ENCODE measurements at regions not wholly inside any gene's neighbourhood (a gene's known extent, or its start where the extent isn't known, plus 50 kb on each side); places are given as distances from the start of the nearest gene placed in this dataset.

DNA sequence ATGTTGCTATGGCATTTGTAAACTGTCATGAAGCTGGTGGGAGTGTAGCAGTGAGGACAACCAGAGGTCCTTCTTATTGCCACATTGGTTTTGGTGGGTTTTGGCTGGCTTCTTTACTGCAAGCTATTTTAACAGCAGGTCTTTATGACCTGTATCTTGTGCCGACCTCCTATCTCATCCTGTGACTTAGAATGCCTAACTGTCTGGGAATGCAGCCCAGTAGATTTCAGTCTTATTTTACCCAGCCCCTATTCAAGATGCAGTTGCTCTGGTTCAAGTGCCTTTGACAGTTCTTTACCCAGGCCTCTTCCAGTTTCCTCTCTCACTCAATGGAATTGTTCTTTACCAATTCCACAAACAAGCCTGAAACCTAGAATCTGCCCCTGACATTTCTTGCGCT is 145.1 kb downstream of the KCNE4 start:
- no peaks in the 10 kb centered on the region for H3K9me3 ChIP-seq
- no peak overlapping the region for H3K4me3 ChIP-seq
- POLR2A ChIA-PET: no interaction called here
- no peak overlapping the region for H3K27ac ChIP-seq
- DNase-seq (ENCODE audit: low read depth in 1 of 2, low spot score in 1 of 2) (no peak), FAIRE-seq (no peak), ATAC-seq (no peak)
- H3K4me1 ChIP-seq: no peaks in the 10 kb centered on the region
- TF ChIP-seq, protein P1, sequence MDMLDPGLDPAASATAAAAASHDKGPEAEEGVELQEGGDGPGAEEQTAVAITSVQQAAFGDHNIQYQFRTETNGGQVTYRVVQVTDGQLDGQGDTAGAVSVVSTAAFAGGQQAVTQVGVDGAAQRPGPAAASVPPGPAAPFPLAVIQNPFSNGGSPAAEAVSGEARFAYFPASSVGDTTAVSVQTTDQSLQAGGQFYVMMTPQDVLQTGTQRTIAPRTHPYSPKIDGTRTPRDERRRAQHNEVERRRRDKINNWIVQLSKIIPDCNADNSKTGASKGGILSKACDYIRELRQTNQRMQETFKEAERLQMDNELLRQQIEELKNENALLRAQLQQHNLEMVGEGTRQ (IDR thresholded peaks at IDR 0.05): no peak
- TF ChIP-seq SREBF2 (IDR thresholded peaks at IDR 0.05): no peak
- TF ChIP-seq ESRRA (IDR thresholded peaks at IDR 0.05; ENCODE audit: borderline replicate concordance, low read length): no peak
- no peak for TF ChIP-seq NPAS2 (CRISPR knock-in tag; IDR thresholded peaks at IDR 0.05; ENCODE audit: borderline replicate concordance)
- TF ChIP-seq ZSCAN20 (CRISPR knock-in tag; IDR thresholded peaks at IDR 0.05): no peak
- TF ChIP-seq CHD4 (IDR thresholded peaks at IDR 0.05; ENCODE audit: borderline replicate concordance): no peak
- TF ChIP-seq, protein P2, sequence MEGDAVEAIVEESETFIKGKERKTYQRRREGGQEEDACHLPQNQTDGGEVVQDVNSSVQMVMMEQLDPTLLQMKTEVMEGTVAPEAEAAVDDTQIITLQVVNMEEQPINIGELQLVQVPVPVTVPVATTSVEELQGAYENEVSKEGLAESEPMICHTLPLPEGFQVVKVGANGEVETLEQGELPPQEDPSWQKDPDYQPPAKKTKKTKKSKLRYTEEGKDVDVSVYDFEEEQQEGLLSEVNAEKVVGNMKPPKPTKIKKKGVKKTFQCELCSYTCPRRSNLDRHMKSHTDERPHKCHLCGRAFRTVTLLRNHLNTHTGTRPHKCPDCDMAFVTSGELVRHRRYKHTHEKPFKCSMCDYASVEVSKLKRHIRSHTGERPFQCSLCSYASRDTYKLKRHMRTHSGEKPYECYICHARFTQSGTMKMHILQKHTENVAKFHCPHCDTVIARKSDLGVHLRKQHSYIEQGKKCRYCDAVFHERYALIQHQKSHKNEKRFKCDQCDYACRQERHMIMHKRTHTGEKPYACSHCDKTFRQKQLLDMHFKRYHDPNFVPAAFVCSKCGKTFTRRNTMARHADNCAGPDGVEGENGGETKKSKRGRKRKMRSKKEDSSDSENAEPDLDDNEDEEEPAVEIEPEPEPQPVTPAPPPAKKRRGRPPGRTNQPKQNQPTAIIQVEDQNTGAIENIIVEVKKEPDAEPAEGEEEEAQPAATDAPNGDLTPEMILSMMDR (IDR thresholded peaks at IDR 0.05): no peak
- no peak for TF ChIP-seq POLR2AphosphoS2 (conservative IDR thresholded peaks at IDR 0.05; ENCODE audit: low read length)
- TF ChIP-seq ZFP36 (IDR thresholded peaks at IDR 0.05; ENCODE audit: borderline replicate concordance, partially characterized antibody): no peak
- no peak for TF ChIP-seq MYC (IDR thresholded peaks at IDR 0.05; ENCODE audit: borderline replicate concordance, low read length)
- TF ChIP-seq, protein P3, sequence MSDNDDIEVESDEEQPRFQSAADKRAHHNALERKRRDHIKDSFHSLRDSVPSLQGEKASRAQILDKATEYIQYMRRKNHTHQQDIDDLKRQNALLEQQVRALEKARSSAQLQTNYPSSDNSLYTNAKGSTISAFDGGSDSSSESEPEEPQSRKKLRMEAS (IDR thresholded peaks at IDR 0.05): no peak
- H3K4me2 ChIP-seq: no peak overlapping the region
- 53% methylated on average over 2 of the region's 2 CpGs for WGBS (ENCODE audit: missing lambda C conversion rate)
- CTCF ChIA-PET: no interaction called here

DNA sequence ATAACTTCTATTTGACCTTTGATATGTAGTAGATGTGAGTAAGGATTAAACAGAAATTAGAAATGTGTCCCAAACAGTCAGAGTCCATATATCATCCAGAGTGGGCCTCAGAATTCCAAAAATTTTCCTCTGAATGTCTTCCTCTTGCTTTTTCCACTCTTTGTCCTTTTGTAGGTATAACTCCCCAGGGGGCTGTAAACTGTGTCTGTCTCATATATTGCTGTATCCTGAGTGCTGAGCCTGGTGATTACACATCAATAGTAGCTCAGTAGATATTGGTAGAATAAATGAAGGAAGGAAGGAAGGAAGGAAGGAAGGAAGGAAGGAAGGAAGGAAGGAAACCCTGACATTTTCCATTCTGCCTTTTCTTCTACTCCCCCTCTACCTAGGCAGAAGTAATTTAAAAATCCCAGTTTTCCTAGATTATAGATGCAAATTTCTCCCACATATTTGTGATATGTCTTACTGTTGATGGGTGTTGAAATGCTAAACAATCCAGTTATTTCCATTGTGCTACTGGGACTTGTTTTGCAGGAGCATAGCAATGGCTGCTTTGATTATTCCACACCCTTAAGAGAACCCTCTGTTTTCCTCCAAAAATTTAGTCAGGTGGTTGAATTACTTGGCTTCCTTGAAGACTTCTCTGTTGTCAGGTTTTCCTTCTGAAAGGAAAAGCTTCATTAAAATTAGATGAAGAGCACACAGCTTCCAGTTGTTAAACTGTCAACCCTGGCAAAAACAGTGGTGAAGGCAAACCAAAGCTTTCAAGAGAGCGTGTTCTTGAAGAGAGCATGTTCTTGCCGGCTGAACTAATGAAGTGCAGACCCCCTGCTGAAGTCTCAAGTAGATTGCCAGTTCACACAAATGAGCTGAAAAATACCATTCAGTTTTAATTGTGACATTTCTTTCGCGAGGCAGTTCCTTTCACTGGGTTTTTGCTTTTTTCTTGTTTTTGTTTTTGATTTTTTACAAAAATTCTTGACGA is 147.8 kb downstream of the KCNE4 start:
- FAIRE-seq (no peak), DNase-seq (ENCODE audit: low read depth in 1 of 2, low spot score in 1 of 2) (no peak), ATAC-seq (no peak)
- WGBS (ENCODE audit: missing lambda C conversion rate): 81% methylated on average over 5 of the region's 5 CpGs
- H3K4me1 ChIP-seq: no peaks in the 10 kb centered on the region
- no peak overlapping the region for H3K27ac ChIP-seq
- no peak overlapping the region for H3K4me2 ChIP-seq
- H3K4me3 ChIP-seq: no peak overlapping the region
- TF ChIP-seq CBX8 (IDR thresholded peaks at IDR 0.05) (no peak), CHD4 (IDR thresholded peaks at IDR 0.05; ENCODE audit: borderline replicate concordance) (no peak), TFCP2L1 (CRISPR knock-in tag; IDR thresholded peaks at IDR 0.05) (no peak), POLR2AphosphoS2 (conservative IDR thresholded peaks at IDR 0.05; ENCODE audit: low read length) (no peak), RNF2 (IDR thresholded peaks at IDR 0.05; ENCODE audit: borderline replicate concordance, low read depth) (no peak)
- TF ChIP-seq, protein P4, sequence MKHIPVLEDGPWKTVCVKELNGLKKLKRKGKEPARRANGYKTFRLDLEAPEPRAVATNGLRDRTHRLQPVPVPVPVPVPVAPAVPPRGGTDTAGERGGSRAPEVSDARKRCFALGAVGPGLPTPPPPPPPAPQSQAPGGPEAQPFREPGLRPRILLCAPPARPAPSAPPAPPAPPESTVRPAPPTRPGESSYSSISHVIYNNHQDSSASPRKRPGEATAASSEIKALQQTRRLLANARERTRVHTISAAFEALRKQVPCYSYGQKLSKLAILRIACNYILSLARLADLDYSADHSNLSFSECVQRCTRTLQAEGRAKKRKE (CRISPR knock-in tag; IDR thresholded peaks at IDR 0.05; ENCODE audit: low read depth): no peak
- ChIA-PET CTCF (no interaction called here), POLR2A (no interaction called here)
- H3K9me3 ChIP-seq: no peaks in the 10 kb centered on the region

DNA sequence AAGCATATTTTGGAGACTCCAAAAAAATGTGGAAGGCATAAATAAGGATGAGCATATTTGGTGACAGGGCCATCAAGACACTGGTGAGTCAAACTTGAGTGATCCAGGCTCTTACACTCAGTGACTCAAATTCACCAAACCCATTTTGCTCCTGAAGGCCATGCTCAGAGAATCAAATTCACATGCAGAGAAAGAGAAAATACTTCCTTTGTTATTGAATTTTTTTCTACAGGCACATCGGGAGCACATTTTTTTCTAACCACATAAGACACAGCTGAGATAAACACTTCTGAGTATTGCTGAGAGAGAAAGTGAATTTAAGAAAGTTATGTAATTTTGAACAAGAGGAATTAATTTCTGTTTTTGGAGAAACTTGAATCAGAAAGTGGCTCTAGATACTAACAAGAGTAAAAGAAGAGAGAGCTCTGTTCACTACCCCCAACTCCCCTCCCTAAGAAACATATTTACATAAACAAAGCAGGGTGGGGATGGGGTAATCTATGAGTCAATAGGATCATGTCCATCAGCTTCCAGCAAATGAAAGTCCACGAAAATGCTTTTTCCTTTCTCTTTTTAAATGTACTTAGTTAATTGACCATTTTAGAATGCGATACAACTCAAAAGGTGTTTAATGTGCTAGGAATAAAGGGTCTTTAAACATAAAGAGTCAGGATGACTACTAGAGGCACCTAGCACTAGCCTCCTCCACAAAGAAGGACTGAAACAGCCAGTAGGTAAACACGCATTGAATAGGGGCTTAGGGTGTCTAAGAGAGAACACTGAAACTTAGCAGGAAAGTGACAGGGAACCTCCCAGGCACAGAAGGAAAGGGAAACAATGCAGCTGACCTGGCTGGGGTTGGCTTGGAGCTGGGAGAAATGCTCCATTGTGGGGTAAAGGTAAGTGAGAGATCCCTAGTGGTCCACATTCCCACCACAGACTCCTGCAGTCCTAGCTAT is 152.3 kb downstream of the KCNE4 start:
- Histone ChIP-seq H3K4me3 (no peak overlapping the region), H3K4me1 (no peaks in the 10 kb centered on the region), H3K27ac (no peak overlapping the region), H3K9me3 (no peaks in the 10 kb centered on the region), H3K4me2 (no peak overlapping the region)
- WGBS (ENCODE audit: missing lambda C conversion rate): 59% methylated on average over 4 of the region's 4 CpGs
- ATAC-seq (no peak), FAIRE-seq (no peak), DNase-seq (ENCODE audit: low read depth in 1 of 2, low spot score in 1 of 2) (no peak)
- CTCF ChIA-PET: no interaction called here
- TF ChIP-seq MAFK (IDR thresholded peaks at IDR 0.05; ENCODE audit: partially characterized antibody): no peak
- no peak for TF ChIP-seq MYC (IDR thresholded peaks at IDR 0.05; ENCODE audit: borderline replicate concordance, low read length)
- TF ChIP-seq, protein P5, sequence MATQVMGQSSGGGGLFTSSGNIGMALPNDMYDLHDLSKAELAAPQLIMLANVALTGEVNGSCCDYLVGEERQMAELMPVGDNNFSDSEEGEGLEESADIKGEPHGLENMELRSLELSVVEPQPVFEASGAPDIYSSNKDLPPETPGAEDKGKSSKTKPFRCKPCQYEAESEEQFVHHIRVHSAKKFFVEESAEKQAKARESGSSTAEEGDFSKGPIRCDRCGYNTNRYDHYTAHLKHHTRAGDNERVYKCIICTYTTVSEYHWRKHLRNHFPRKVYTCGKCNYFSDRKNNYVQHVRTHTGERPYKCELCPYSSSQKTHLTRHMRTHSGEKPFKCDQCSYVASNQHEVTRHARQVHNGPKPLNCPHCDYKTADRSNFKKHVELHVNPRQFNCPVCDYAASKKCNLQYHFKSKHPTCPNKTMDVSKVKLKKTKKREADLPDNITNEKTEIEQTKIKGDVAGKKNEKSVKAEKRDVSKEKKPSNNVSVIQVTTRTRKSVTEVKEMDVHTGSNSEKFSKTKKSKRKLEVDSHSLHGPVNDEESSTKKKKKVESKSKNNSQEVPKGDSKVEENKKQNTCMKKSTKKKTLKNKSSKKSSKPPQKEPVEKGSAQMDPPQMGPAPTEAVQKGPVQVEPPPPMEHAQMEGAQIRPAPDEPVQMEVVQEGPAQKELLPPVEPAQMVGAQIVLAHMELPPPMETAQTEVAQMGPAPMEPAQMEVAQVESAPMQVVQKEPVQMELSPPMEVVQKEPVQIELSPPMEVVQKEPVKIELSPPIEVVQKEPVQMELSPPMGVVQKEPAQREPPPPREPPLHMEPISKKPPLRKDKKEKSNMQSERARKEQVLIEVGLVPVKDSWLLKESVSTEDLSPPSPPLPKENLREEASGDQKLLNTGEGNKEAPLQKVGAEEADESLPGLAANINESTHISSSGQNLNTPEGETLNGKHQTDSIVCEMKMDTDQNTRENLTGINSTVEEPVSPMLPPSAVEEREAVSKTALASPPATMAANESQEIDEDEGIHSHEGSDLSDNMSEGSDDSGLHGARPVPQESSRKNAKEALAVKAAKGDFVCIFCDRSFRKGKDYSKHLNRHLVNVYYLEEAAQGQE (IDR thresholded peaks at IDR 0.05): no peak
- TF ChIP-seq EHF (CRISPR knock-in tag; IDR thresholded peaks at IDR 0.05): no peak
- no peak for TF ChIP-seq KDM1A (IDR thresholded peaks at IDR 0.05; ENCODE audit: low read depth)
- no peak for TF ChIP-seq CBX2 (IDR thresholded peaks at IDR 0.05; ENCODE audit: borderline replicate concordance, low read depth)
- no peak for TF ChIP-seq NFE2L2 (conservative IDR thresholded peaks at IDR 0.05; ENCODE audit: low read length)
- no peak for TF ChIP-seq NPAS2 (CRISPR knock-in tag; IDR thresholded peaks at IDR 0.05; ENCODE audit: borderline replicate concordance)
- POLR2A ChIA-PET: interaction anchor here (0.5 kb wide), 1 partner anchor 15 kb away, joined by 4 read pairs; no protein-coding TSS in a partner anchor

Data from A549 (cell line).